IMR-90 (cell line): ENCODE measurements at regions not wholly inside any gene's neighbourhood (a gene's known extent, or its start where the extent isn't known, plus 50 kb on each side); places are given as distances from the start of the nearest gene placed in this dataset.

Experiments used
- ATAC-seq: fragments of 200-7000 bp; cut with Tn5 transposase; 2 replicates; pipeline ENCODE4 v1.9.1; 2020; ENCODE audit warnings: low read depth, mild to moderate bottlenecking, moderate library complexity
- BruUV-seq: library from RNA; stranded (reverse); fragments of 400-500 nt; replicated peaks from 2 replicates; lab custom pipeline; 2021; lab: Mats Ljungman, UMichigan
- CTCF ChIA-PET: fragments of 300-600 bp; formaldehyde crosslinking; extraction: SDS; loops from one replicate; lab custom pipeline; 2021; ENCODE audit warnings: antibody characterized with exemption; lab: Yijun Ruan, JAX
- POLR2A ChIA-PET: fragments of 300-600 bp; sonication (Branson Sonifier 250); formaldehyde crosslinking; loops from one replicate; lab custom pipeline; 2022; ENCODE audit warnings: antibody characterized with exemption; ENCODE audit not compliant: unreplicated experiment; lab: Charles Lee
- DNase-seq: peaks from one replicate; pipeline ENCODE4 v3.0.0; 2013
- H2AFZ ChIP-seq: replicated peaks from 2 replicates; pipeline ENCODE3; 2013; ENCODE audit warnings: low read length, mild to moderate bottlenecking; ENCODE audit not compliant: poor library complexity
- H2AK5ac ChIP-seq: 2 replicates; pipeline ENCODE4 v1.6.1; 2013; ENCODE audit warnings: low read depth, low read length, inconsistent platforms
- H2AK9ac ChIP-seq: replicated peaks from 2 replicates; pipeline ENCODE3; 2013; ENCODE audit warnings: mild to moderate bottlenecking, low read depth, low read length, moderate library complexity; ENCODE audit not compliant: poor library complexity
- H2BK120ac ChIP-seq: 2 replicates; pipeline ENCODE4 v1.6.1; 2013; ENCODE audit warnings: low read depth, low read length, inconsistent platforms
- H2BK15ac ChIP-seq: 3 replicates; pipeline ENCODE4 v1.6.1; 2013; ENCODE audit warnings: low read depth, low read length, inconsistent platforms
- H2BK20ac ChIP-seq: 2 replicates; pipeline ENCODE4 v1.6.1; 2013; ENCODE audit warnings: low read depth, mild to moderate bottlenecking, inconsistent platforms, low read length, moderate library complexity
- H2BK5ac ChIP-seq: 2 replicates; pipeline ENCODE4 v1.6.1; 2013; ENCODE audit warnings: mild to moderate bottlenecking, low read depth, low read length, inconsistent platforms; ENCODE audit not compliant: poor library complexity, severe bottlenecking
- H3K14ac ChIP-seq: replicated peaks from 2 replicates; pipeline ENCODE4 v1.6.1; 2013; ENCODE audit warnings: low read depth, low read length, inconsistent platforms
- H3K18ac ChIP-seq: 2 replicates; pipeline ENCODE4 v1.6.1; 2013; ENCODE audit warnings: low read depth, low read length, control low read depth
- H3K23ac ChIP-seq: 2 replicates; pipeline ENCODE4 v1.6.1; 2013; ENCODE audit warnings: low read depth, low read length, inconsistent platforms
- H3K27ac ChIP-seq: 2 replicates; pipeline ENCODE4 v1.5.1; 2013; ENCODE audit warnings: mild to moderate bottlenecking, control low read depth, low read length; ENCODE audit not compliant: insufficient read depth
- H3K27me3 ChIP-seq: 2 replicates; pipeline ENCODE4 v1.6.1; 2013; ENCODE audit warnings: low read length; ENCODE audit not compliant: control insufficient read depth, insufficient read depth
- H3K36me3 ChIP-seq: 2 replicates; pipeline ENCODE4 v1.6.1; 2013; ENCODE audit warnings: low read length, mixed read lengths; ENCODE audit not compliant: control insufficient read depth, insufficient read depth
- H3K4ac ChIP-seq: 2 replicates; pipeline ENCODE4 v1.6.1; 2013; ENCODE audit warnings: low read depth, low read length, inconsistent platforms
- H3K4me1 ChIP-seq: 2 replicates; pipeline ENCODE4 v1.6.1; 2013; ENCODE audit warnings: low read length, mixed read lengths; ENCODE audit not compliant: control insufficient read depth, insufficient read depth
- H3K4me2 ChIP-seq: 2 replicates; pipeline ENCODE4 v1.6.1; 2013; ENCODE audit warnings: low read depth, mild to moderate bottlenecking, control low read depth, low read length, moderate library complexity
- H3K4me3 ChIP-seq: 2 replicates; pipeline ENCODE4 v1.5.1; 2013; ENCODE audit warnings: low read depth, mild to moderate bottlenecking, control low read depth, low read length, moderate library complexity; ENCODE audit not compliant: insufficient read depth
- H3K56ac ChIP-seq: 2 replicates; pipeline ENCODE4 v1.6.1; 2013; ENCODE audit warnings: low read length, inconsistent platforms; ENCODE audit not compliant: insufficient read depth; ENCODE audit errors: extremely low read depth
- H3K79me1 ChIP-seq, 2 experiments: 2 replicates each; pipeline ENCODE4 v1.6.1; 2013; ENCODE audit warnings: low read length in 2 of 2, inconsistent platforms in 1 of 2, low read depth in 1 of 2
- H3K9ac ChIP-seq: 2 replicates; pipeline ENCODE4 v1.6.1; 2013; ENCODE audit warnings: low read depth, low read length, control low read depth
- H3K9me1 ChIP-seq: 2 replicates; pipeline ENCODE4 v1.6.1; 2013; ENCODE audit warnings: low read length, inconsistent platforms; ENCODE audit not compliant: insufficient read depth
- H3K9me3 ChIP-seq: 2 replicates; pipeline ENCODE4 v1.6.1; 2013; ENCODE audit warnings: low read length; ENCODE audit not compliant: control insufficient read depth, insufficient read depth
- H4K20me1 ChIP-seq: 2 replicates; pipeline ENCODE4 v1.6.1; 2013; ENCODE audit warnings: low read length, inconsistent platforms; ENCODE audit not compliant: insufficient read depth
- H4K5ac ChIP-seq: 2 replicates; pipeline ENCODE4 v1.6.1; 2013; ENCODE audit warnings: mild to moderate bottlenecking, low read depth, low read length, control low read depth
- H4K8ac ChIP-seq, 2 experiments: 2 replicates each; pipeline ENCODE4 v1.6.1; 2013; ENCODE audit warnings: low read depth in 2 of 2, low read length in 2 of 2, control low read depth in 1 of 2, inconsistent platforms in 1 of 2
- H4K91ac ChIP-seq: 2 replicates; pipeline ENCODE4 v1.6.1; 2013; ENCODE audit warnings: low read depth, low read length, inconsistent platforms; ENCODE audit not compliant: insufficient read depth
- BHLHE40 ChIP-seq: fragments of 150-350 bp; IDR thresholded peaks from 2 replicates; pipeline ENCODE4 v1.6.1; 2016; ENCODE audit warnings: mild to moderate bottlenecking, low read depth, low read length
- CEBPB ChIP-seq: IDR thresholded peaks from 2 replicates; pipeline ENCODE4 v1.6.1; 2012; ENCODE audit warnings: low read depth, low read length, improper control_type of control experiment
- CHD1 ChIP-seq: IDR thresholded peaks from 2 replicates; pipeline ENCODE4 v1.6.1; 2012; ENCODE audit warnings: low read depth, low read length, improper control_type of control experiment
- CTCF ChIP-seq: conservative IDR thresholded peaks from 2 replicates; pipeline ENCODE4 v1.5.1; 2012; ENCODE audit warnings: mild to moderate bottlenecking, low read depth, low read length, improper control_type of control experiment
- ELK1 ChIP-seq: fragments of 150-350 bp; IDR thresholded peaks from 2 replicates; pipeline ENCODE4 v1.6.1; 2016; ENCODE audit warnings: low read depth, mild to moderate bottlenecking, low read length, moderate library complexity, borderline replicate concordance
- FOS ChIP-seq: fragments of 150-350 bp; IDR thresholded peaks from 2 replicates; pipeline ENCODE4 v1.6.1; 2016; ENCODE audit warnings: low read depth, low read length
- MAFK ChIP-seq: IDR thresholded peaks from 2 replicates; pipeline ENCODE4 v1.6.1; 2012; ENCODE audit warnings: low read depth, low read length, improper control_type of control experiment
- MAZ ChIP-seq: IDR thresholded peaks from 2 replicates; pipeline ENCODE4 v1.6.1; 2012; ENCODE audit warnings: low read depth, mild to moderate bottlenecking, low read length, improper control_type of control experiment, moderate library complexity, borderline replicate concordance
- MXI1 ChIP-seq: IDR thresholded peaks from 2 replicates; pipeline ENCODE4 v1.6.1; 2012; ENCODE audit warnings: low read depth, mild to moderate bottlenecking, low read length, moderate library complexity, borderline replicate concordance
- NFE2L2 ChIP-seq: fragments of 150-350 bp; IDR thresholded peaks from 2 replicates; pipeline ENCODE4 v1.6.1; 2016; ENCODE audit warnings: low read depth, mild to moderate bottlenecking, low read length
- POLR2A ChIP-seq: IDR thresholded peaks from 2 replicates; pipeline ENCODE4 v1.6.1; 2012; ENCODE audit warnings: mild to moderate bottlenecking, low read depth, low read length
- RAD21 ChIP-seq: IDR thresholded peaks from 2 replicates; pipeline ENCODE4 v1.6.1; 2012; ENCODE audit warnings: low read length, improper control_type of control experiment
- RCOR1 ChIP-seq: IDR thresholded peaks from 2 replicates; pipeline ENCODE4 v1.6.1; 2012; ENCODE audit warnings: mild to moderate bottlenecking, low read length, improper control_type of control experiment; ENCODE audit not compliant: insufficient replicate concordance
- RFX5 ChIP-seq: IDR thresholded peaks from 2 replicates; pipeline ENCODE4 v1.8.0; 2012; ENCODE audit warnings: low read depth, mild to moderate bottlenecking, low read length, moderate library complexity
- SMC3 ChIP-seq: fragments of 150-350 bp; IDR thresholded peaks from 2 replicates; pipeline ENCODE4 v1.6.1; 2016; ENCODE audit warnings: low read depth, mild to moderate bottlenecking, antibody characterized with exemption, low read length, moderate library complexity
- USF2 ChIP-seq: fragments of 150-350 bp; IDR thresholded peaks from 2 replicates; pipeline ENCODE4 v1.6.1; 2017; ENCODE audit warnings: mild to moderate bottlenecking, antibody characterized with exemption, low read length, low read depth
- WGBS, 2 experiments: methylation state at CpG; one replicate each; pipeline versions ENCODE4 v1.1.5 to v1.1.7; 2013; ENCODE audit warnings: missing lambda C conversion rate in 2 of 2; ENCODE audit not compliant: insufficient read length in 1 of 2; ENCODE audit errors: extremely low coverage in 2 of 2; 5-methylcytosine and 5-hydroxymethylcytosine counted together
- dilution Hi-C: fragments of 300-500 bp; cut with HindIII; formaldehyde crosslinking; loops from one replicate; pipeline ENCODE4 v1.14.3; 2018; ENCODE audit warnings: low sequenced_read_pairs; ENCODE audit not compliant: unreplicated experiment
- in situ Hi-C: fragments of 300-500 bp; cut with MboI; formaldehyde crosslinking; loops from 3 replicates; pipeline ENCODE4 v1.14.3; 2019; ENCODE audit warnings: low sequenced_read_pairs, inconsistent platforms, mixed read lengths
- intact Hi-C: fragments of 100-400 bp; cut with micrococcal nuclease; formaldehyde crosslinking; loops from 2 replicates; pipeline ENCODE4 v1.10.0; 2022

GRCh38 chr12:28807535-28807934 lies 341.5 kb upstream of the FAR2 start:
- intact Hi-C loops (no loop called here), in situ Hi-C loops (no loop called here), dilution Hi-C loops (no loop called here)
- ATAC-seq (no peak), DNase-seq (no peak)
- no peak overlapping the region for H3K18ac ChIP-seq
- no peak overlapping the region for H2BK120ac ChIP-seq
- no peaks in the 10 kb centered on the region for H3K27me3 ChIP-seq
- no peak overlapping the region for H2BK5ac ChIP-seq
- TF ChIP-seq FOS (no peak), MXI1 (no peak), CEBPB (no peak), NFE2L2 (no peak), CTCF (no peak), MAFK (no peak), ELK1 (no peak), POLR2A (no peak), RCOR1 (no peak), SMC3 (no peak), BHLHE40 (no peak), RFX5 (no peak), CHD1 (no peak), MAZ (no peak), RAD21 (no peak), USF2 (no peak)
- no CpG with 5 or more reads among the region's 3 CpGs for WGBS, 2 experiments
- no peak overlapping the region for H3K23ac ChIP-seq
- no peak overlapping the region for H3K4ac ChIP-seq
- H3K4me3 ChIP-seq: no peak overlapping the region
- no peak overlapping the region for H3K56ac ChIP-seq
- no peak overlapping the region for H3K4me2 ChIP-seq
- H3K14ac ChIP-seq: no peak overlapping the region
- no peak overlapping the region for H3K9ac ChIP-seq
- H3K4me1 ChIP-seq: no peaks in the 10 kb centered on the region
- no peaks in the 10 kb centered on the region for H3K9me1 ChIP-seq
- H4K5ac ChIP-seq: no peak overlapping the region
- no peak overlapping the region for H2AFZ ChIP-seq
- no peak overlapping the region for H2AK9ac ChIP-seq
- no peak overlapping the region for H3K27ac ChIP-seq
- H2AK5ac ChIP-seq: no peak overlapping the region
- CTCF ChIA-PET: interaction anchor here (0.6 kb wide), 1 partner anchor 1503 kb away, joined by 3 read pairs; no protein-coding TSS in a partner anchor
- no peak overlapping the region for H4K91ac ChIP-seq
- H3K9me3 ChIP-seq: peaks cover 2% of the 10 kb centered on the region
- H4K20me1 ChIP-seq: no peaks in the 10 kb centered on the region
- no peak overlapping the region for H4K8ac ChIP-seq
- no peak overlapping the region for H2BK15ac ChIP-seq
- H3K36me3 ChIP-seq: no peaks in the 10 kb centered on the region
- no TSS peak for BruUV-seq
- POLR2A ChIA-PET: no interaction called here
- no peaks in the 10 kb centered on the region for H3K79me1 ChIP-seq
- H2BK20ac ChIP-seq: no peak overlapping the region
